GM12878 (cell line): ENCODE measurements at regions not wholly inside any gene's neighbourhood (a gene's known extent, or its start where the extent isn't known, plus 50 kb on each side); places are given as distances from the start of the nearest gene placed in this dataset.

Source experiments
- ATAC-seq: fragments of 200-7000 bp; cut with Tn5 transposase; 3 replicates; pipeline ENCODE4 v1.9.1; 2020; ENCODE audit warnings: mild to moderate bottlenecking, moderate library complexity
- BruUV-seq: library from RNA; stranded (reverse); fragments of 400-500 nt; replicated peaks from 2 replicates; lab custom pipeline; 2021; lab: Mats Ljungman, UMichigan
- CTCF ChIA-PET: fragments of 300-600 bp; sonication (Branson Sonifier 250); formaldehyde crosslinking; extraction: SDS; loops from one replicate; lab custom pipeline; 2021; ENCODE audit warnings: inconsistent platforms; lab: Yijun Ruan, JAX
- POLR2A ChIA-PET: fragments of 350-600 bp; formaldehyde crosslinking; extraction: SDS; loops from one replicate; lab custom pipeline; 2021; ENCODE audit warnings: inconsistent platforms; lab: Charles Lee
- RAD21 ChIA-PET: fragments of 300-600 bp; sonication (Branson Sonifier 250); formaldehyde crosslinking; loops from one replicate; lab custom pipeline; 2023; ENCODE audit warnings: antibody characterized with exemption; ENCODE audit not compliant: unreplicated experiment; lab: Charles Lee
- SMC1A ChIA-PET: fragments of 300-600 bp; sonication (Branson Sonifier 250); formaldehyde crosslinking; loops from one replicate; lab custom pipeline; 2023; ENCODE audit not compliant: unreplicated experiment, uncharacterized antibody; lab: Charles Lee
- DNase-seq: peaks from one replicate; pipeline ENCODE4 v3.0.0-alpha.2; 2011; ENCODE audit warnings: low read depth, low spot score
- FAIRE-seq: peaks from 3 replicates; lab custom pipeline; 2011; peaks lifted over from hg19 to GRCh38; lab: Jason Lieb, UNC
- H2AFZ ChIP-seq: 2 replicates; pipeline ENCODE4 v1.6.0; 2011; ENCODE audit warnings: low read depth, low read length, control low read depth; ENCODE audit not compliant: control insufficient read depth
- H3K27ac ChIP-seq: 2 replicates; pipeline ENCODE4 v1.5.1; 2011; ENCODE audit warnings: control low read depth; ENCODE audit not compliant: control insufficient read depth, insufficient read depth
- H3K27me3 ChIP-seq, 2 experiments: replicated peaks in 1 of 2; 2 replicates each; pipeline versions ENCODE4 v1.6.0 to v1.6.1; 2011; ENCODE audit warnings: low read length in 1 of 2; ENCODE audit not compliant: control insufficient read depth in 2 of 2, insufficient read depth in 2 of 2
- H3K36me3 ChIP-seq, 2 experiments: 2 replicates each; pipeline ENCODE4 v1.5.1; 2011; ENCODE audit warnings: low read length in 1 of 2; ENCODE audit not compliant: control insufficient read depth in 2 of 2, insufficient read depth in 2 of 2
- H3K4me1 ChIP-seq: 2 replicates; pipeline ENCODE4 v1.6.1; 2011; ENCODE audit warnings: mild to moderate bottlenecking, low read length, moderate library complexity, mixed read lengths; ENCODE audit not compliant: control insufficient read depth, insufficient read depth
- H3K4me2 ChIP-seq: 2 replicates; pipeline ENCODE4 v1.6.0; 2011; ENCODE audit warnings: control low read depth; ENCODE audit not compliant: control insufficient read depth, insufficient read depth
- H3K4me3 ChIP-seq: fragments of 200-600 bp; sonication (generic); 2 replicates; pipeline ENCODE4 v1.5.1; 2016
- H3K79me2 ChIP-seq: 2 replicates; pipeline ENCODE4 v1.6.0; 2011; ENCODE audit warnings: low read length; ENCODE audit not compliant: control insufficient read depth, insufficient read depth
- H3K9ac ChIP-seq: 2 replicates; pipeline ENCODE4 v1.8.0; 2011; ENCODE audit warnings: low read length, control low read depth, mixed read lengths; ENCODE audit not compliant: control insufficient read depth, insufficient read depth
- H3K9me3 ChIP-seq: replicated peaks from 3 replicates; pipeline ENCODE4 v1.5.1; 2011; ENCODE audit warnings: mild to moderate bottlenecking, low read length; ENCODE audit not compliant: control insufficient read depth, insufficient read depth
- H4K20me1 ChIP-seq: 2 replicates; pipeline ENCODE4 v1.6.0; 2011; ENCODE audit not compliant: control insufficient read depth, insufficient read depth
- BACH1 ChIP-seq: fragments of 450-650 bp; IDR thresholded peaks from 2 replicates; pipeline ENCODE4 v1.6.1; 2017; ENCODE audit warnings: mild to moderate bottlenecking, borderline replicate concordance
- CREB1 ChIP-seq: IDR thresholded peaks from 2 replicates; pipeline ENCODE4 v1.6.1; 2012; ENCODE audit warnings: low read depth, mild to moderate bottlenecking, inconsistent platforms
- E2F4 ChIP-seq: IDR thresholded peaks from 2 replicates; pipeline ENCODE4 v1.6.1; 2012; ENCODE audit warnings: low read depth, low read length, improper control_type of control experiment
- ETV6 ChIP-seq, 2 experiments: fragments of 450-650 bp in 1 of 2; IDR thresholded peaks in 1 of 2; conservative IDR thresholded peaks in 1 of 2; 2 replicates each; pipeline ENCODE4 v1.6.1; 2014; ENCODE audit warnings: antibody characterized with exemption in 1 of 2, borderline replicate concordance in 1 of 2, low read depth in 1 of 2, mild to moderate bottlenecking in 1 of 2, moderate library complexity in 1 of 2
- EZH2 ChIP-seq: IDR thresholded peaks from 2 replicates; pipeline ENCODE4 v1.6.1; 2012; ENCODE audit warnings: low read depth, mild to moderate bottlenecking, control low read depth, inconsistent platforms, low read length, borderline replicate concordance; ENCODE audit not compliant: control insufficient read depth
- IRF5 ChIP-seq: fragments of 450-650 bp; IDR thresholded peaks from 2 replicates; pipeline ENCODE4 v1.6.1; 2017; ENCODE audit warnings: borderline replicate concordance
- KAT2A ChIP-seq: conservative IDR thresholded peaks from 2 replicates; pipeline ENCODE4 v1.6.1; 2011; ENCODE audit warnings: low read depth, low read length; ENCODE audit not compliant: control insufficient read depth
- MTA3 ChIP-seq: IDR thresholded peaks from 2 replicates; pipeline ENCODE4 v1.6.1; 2012; ENCODE audit warnings: low read length, inconsistent platforms, borderline replicate concordance
- NR2F1 ChIP-seq: fragments of 450-650 bp; conservative IDR thresholded peaks from 2 replicates; pipeline ENCODE4 v1.6.1; 2017; ENCODE audit warnings: mild to moderate bottlenecking
- POLR2AphosphoS2 ChIP-seq: IDR thresholded peaks from 2 replicates; pipeline ENCODE4 v1.6.1; 2011; ENCODE audit warnings: low read depth, mild to moderate bottlenecking, low read length, improper control_type of control experiment, moderate library complexity
- RAD21 ChIP-seq: IDR thresholded peaks from 2 replicates; pipeline ENCODE4 v1.6.1; 2011; ENCODE audit warnings: mild to moderate bottlenecking, low read depth, low read length, moderate library complexity; ENCODE audit not compliant: insufficient read depth
- RCOR1 ChIP-seq: conservative IDR thresholded peaks from 2 replicates; pipeline ENCODE4 v1.6.1; 2012; ENCODE audit warnings: low read depth, low read length, improper control_type of control experiment
- RELA ChIP-seq: fragments of 450-650 bp; IDR thresholded peaks from 2 replicates; pipeline ENCODE4 v1.8.0; 2014; ENCODE audit warnings: borderline replicate concordance; ENCODE audit not compliant: partially characterized antibody
- SUZ12 ChIP-seq: fragments of 200-600 bp; sonication (generic); IDR thresholded peaks from one replicate; pipeline ENCODE4 v1.6.1; 2018; ENCODE audit warnings: antibody characterized with exemption, mild to moderate bottlenecking; ENCODE audit not compliant: unreplicated experiment
- TARDBP ChIP-seq: IDR thresholded peaks from 2 replicates; pipeline ENCODE4 v1.6.1; 2016; ENCODE audit warnings: borderline replicate concordance
- WGBS: methylation state at CpG from one replicate; pipeline ENCODE4 v1.1.6; 2016; ENCODE audit warnings: low lambda C conversion rate; ENCODE audit not compliant: insufficient replicate concordance, insufficient coverage; ENCODE audit errors: missing lambda C conversion rate; 5-methylcytosine and 5-hydroxymethylcytosine counted together
- in situ Hi-C: fragments of 300-500 bp; cut with MboI; formaldehyde crosslinking; loops from 9 replicates; pipeline ENCODE4 v1.14.3; 2018; ENCODE audit warnings: mixed read lengths
- intact Hi-C: fragments of 100-400 bp; cut with micrococcal nuclease; formaldehyde crosslinking; loops from one replicate; pipeline ENCODE4 v1.14.2; 2022; ENCODE audit not compliant: unreplicated experiment
- TF ChIP-seq, protein P1 (sequence below): fragments of 450-650 bp; conservative IDR thresholded peaks from 2 replicates; pipeline ENCODE4 v1.6.1; 2017; ENCODE audit warnings: mild to moderate bottlenecking, moderate library complexity

- Histone ChIP-seq H3K9me3 (no peaks in the 10 kb centered on the region), H3K27me3 (no peaks in the 10 kb centered on the region), H3K36me3 (no peaks in the 10 kb centered on the region), H3K9ac (no peak overlapping the region), H3K79me2 (no peaks in the 10 kb centered on the region), H4K20me1 (no peaks in the 10 kb centered on the region), H2AFZ (no peak overlapping the region), H3K27ac (no peak overlapping the region), H3K4me3 (no peak overlapping the region), H3K4me2 (no peak overlapping the region), H3K4me1 (no peaks in the 10 kb centered on the region)
- BruUV-seq = no TSS peak
- FAIRE-seq (no peak), ATAC-seq (no peak), DNase-seq (no peak)
- intact Hi-C loops = no loop called here
- in situ Hi-C loops = no loop called here
- CTCF ChIA-PET = no interaction called here
- RAD21 ChIA-PET = no interaction called here
- POLR2A ChIA-PET = interaction anchor here (0.6 kb wide), 1 partner anchor 12 kb away, joined by 3 read pairs; no protein-coding TSS in a partner anchor
- SMC1A ChIA-PET = no interaction called here
- 68% methylated on average over 4 of the region's 4 CpGs for WGBS
- no peak for TF ChIP-seq KAT2A
- no peak for TF ChIP-seq RAD21
- no peak for TF ChIP-seq E2F4
- no peak for TF ChIP-seq RELA
- TF ChIP-seq CREB1 = no peak
- no peak for TF ChIP-seq NR2F1
- no peak for TF ChIP-seq MTA3
- TF ChIP-seq TARDBP = no peak
- no peak for TF ChIP-seq EZH2
- TF ChIP-seq SUZ12 = no peak
- TF ChIP-seq ETV6 (conservative IDR thresholded peaks at IDR 0.05 in 1 of 2, IDR thresholded peaks at IDR 0.05 in 1 of 2; ENCODE audit: borderline replicate concordance in 1 of 2, low read depth in 1 of 2) = no peak
- TF ChIP-seq BACH1 = no peak
- TF ChIP-seq POLR2AphosphoS2 = no peak
- TF ChIP-seq IRF5 = no peak
- TF ChIP-seq RCOR1 = no peak
- TF ChIP-seq, protein P1, sequence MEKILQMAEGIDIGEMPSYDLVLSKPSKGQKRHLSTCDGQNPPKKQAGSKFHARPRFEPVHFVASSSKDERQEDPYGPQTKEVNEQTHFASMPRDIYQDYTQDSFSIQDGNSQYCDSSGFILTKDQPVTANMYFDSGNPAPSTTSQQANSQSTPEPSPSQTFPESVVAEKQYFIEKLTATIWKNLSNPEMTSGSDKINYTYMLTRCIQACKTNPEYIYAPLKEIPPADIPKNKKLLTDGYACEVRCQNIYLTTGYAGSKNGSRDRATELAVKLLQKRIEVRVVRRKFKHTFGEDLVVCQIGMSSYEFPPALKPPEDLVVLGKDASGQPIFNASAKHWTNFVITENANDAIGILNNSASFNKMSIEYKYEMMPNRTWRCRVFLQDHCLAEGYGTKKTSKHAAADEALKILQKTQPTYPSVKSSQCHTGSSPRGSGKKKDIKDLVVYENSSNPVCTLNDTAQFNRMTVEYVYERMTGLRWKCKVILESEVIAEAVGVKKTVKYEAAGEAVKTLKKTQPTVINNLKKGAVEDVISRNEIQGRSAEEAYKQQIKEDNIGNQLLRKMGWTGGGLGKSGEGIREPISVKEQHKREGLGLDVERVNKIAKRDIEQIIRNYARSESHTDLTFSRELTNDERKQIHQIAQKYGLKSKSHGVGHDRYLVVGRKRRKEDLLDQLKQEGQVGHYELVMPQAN = no peak
Observed at GRCh38 chr2:19208479-19209199, 149.8 kb downstream of the OSR1 start.
